HUES64 (cell line): ENCODE measurements at regions not wholly inside any gene's neighbourhood (a gene's known extent, or its start where the extent isn't known, plus 50 kb on each side); places are given as distances from the start of the nearest gene placed in this dataset.
"Not testable (repeated sequence)": the region's sequence is repeated elsewhere in the genome, so short reads cannot be mapped to it uniquely, and the experiment has no call there.

Experiments used
- H3K27ac ChIP-seq: 2 replicates; pipeline ENCODE4 v1.7.0; 2013; ENCODE audit warnings: low read depth, low read length, inconsistent platforms
- H3K27me3 ChIP-seq: 2 replicates; pipeline ENCODE4 v1.6.1; 2013; ENCODE audit warnings: mild to moderate bottlenecking, low read length; ENCODE audit not compliant: insufficient read depth
- H3K36me3 ChIP-seq: 2 replicates; pipeline ENCODE4 v1.6.1; 2013; ENCODE audit warnings: mild to moderate bottlenecking, low read length; ENCODE audit not compliant: insufficient read depth
- H3K4me1 ChIP-seq: 2 replicates; pipeline ENCODE4 v1.6.1; 2013; ENCODE audit warnings: mild to moderate bottlenecking, low read length, moderate library complexity; ENCODE audit not compliant: insufficient read depth
- H3K4me3 ChIP-seq: 2 replicates; pipeline ENCODE4 v1.5.1; 2013; ENCODE audit warnings: mild to moderate bottlenecking, low read length, moderate library complexity
- H3K9ac ChIP-seq: 2 replicates; pipeline ENCODE4 v1.6.1; 2013; ENCODE audit warnings: mild to moderate bottlenecking, low read depth, low read length
- H3K9me3 ChIP-seq: 2 replicates; pipeline ENCODE4 v1.6.1; 2013; ENCODE audit warnings: low read depth, low read length; ENCODE audit not compliant: insufficient read depth
- WGBS: fragments of 150-250, 120-280 bp; methylation state at CpG from one replicate; pipeline ENCODE4 v1.1.7; 2013; ENCODE audit warnings: missing lambda C conversion rate; 5-methylcytosine and 5-hydroxymethylcytosine counted together

DNA sequence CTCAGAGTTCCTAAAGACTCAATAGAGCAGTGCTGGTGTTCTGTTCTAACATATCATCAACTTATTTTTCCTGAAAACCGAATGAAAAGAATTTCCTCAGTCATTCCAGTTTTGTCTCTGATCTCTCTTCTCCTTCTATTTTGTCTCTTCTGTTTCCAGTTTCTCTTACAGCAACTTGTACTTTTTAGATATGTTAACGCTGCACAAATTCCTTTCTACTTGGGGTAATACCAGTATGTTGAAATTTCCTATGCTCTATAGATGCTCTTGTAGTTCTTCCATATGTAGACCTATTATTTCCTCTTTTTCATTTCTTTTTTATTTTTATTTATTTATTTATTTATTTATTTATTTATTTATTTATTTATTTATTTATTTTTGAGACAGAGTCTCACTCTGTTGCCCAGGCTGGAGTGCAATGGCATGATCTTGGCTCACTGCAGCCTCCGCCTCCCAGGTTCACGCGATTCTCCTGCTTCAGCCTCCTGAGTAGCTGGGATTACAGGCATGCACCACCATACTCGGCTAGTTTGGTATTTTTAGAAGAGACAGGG is 80.3 kb downstream of the LYZL2 start:
- H3K9ac ChIP-seq, H3K36me3 ChIP-seq, H3K27me3 ChIP-seq, H3K4me3 ChIP-seq, H3K9me3 ChIP-seq, H3K27ac ChIP-seq: not testable (repeated sequence)
- peaks cover 12% of the 10 kb centered on the region; the same call in 1 of the 2 replicates for H3K4me1 ChIP-seq
- WGBS = 97% methylated on average over 6 of the region's 6 CpGs

DNA sequence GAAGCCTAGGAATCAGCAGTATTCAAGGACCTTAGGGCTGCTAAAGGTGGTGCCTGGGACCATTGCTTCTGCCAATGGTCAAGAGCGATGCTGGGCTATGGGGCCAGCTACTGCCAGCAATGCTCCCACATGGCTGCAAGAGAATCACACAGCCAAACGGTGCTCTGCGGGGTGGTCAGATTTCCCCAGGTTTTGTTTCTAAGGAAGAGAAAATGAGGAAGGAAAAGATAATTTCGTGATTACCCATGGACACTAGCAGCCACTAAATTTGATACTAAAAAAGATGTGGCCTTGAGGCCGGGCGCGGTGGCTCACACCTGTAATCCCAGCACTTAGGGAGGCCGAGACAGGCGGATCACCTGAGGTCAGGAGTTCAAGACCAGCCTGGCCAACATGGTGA is 83.0 kb downstream of the LYZL2 start:
- 89% methylated on average over 9 of the region's 9 CpGs for WGBS
- Histone ChIP-seq H3K4me1 (peaks cover 8% of the 10 kb centered on the region; the same call in 1 of the 2 replicates), H3K36me3 (no peaks in the 10 kb centered on the region), H3K27me3 (no peaks in the 10 kb centered on the region), H3K4me3 (no peak overlapping the region), H3K27ac (no peak overlapping the region), H3K9me3 (no peaks in the 10 kb centered on the region), H3K9ac (no peak overlapping the region)

DNA sequence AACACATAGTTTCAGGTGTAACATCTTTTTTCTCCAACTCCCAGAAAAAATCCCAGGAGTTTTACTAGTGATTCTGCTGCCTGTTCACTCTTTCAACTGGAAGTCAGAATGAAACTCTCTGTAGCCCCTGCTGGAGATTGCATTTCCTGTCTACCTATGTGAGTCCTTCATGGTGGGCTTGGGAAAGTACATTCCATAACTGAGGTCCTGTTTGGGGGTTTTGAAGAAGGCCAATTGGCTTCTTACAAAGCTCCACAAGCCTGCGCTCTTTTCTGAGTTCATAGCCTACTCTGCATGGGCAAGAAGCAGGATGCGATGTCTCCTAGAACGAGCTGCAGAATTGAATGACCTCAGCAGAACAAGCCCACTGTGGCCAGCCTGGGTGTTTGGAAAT is 86.7 kb downstream of the LYZL2 start:
- WGBS = 97% methylated on average over 3 of the region's 3 CpGs
- Histone ChIP-seq H3K27me3 (no peaks in the 10 kb centered on the region), H3K4me1 (peaks cover 16% of the 10 kb centered on the region; the same call in 1 of the 2 replicates), H3K9me3 (no peaks in the 10 kb centered on the region), H3K9ac (no peak overlapping the region), H3K27ac (no peak overlapping the region), H3K4me3 (no peak overlapping the region), H3K36me3 (no peaks in the 10 kb centered on the region)

DNA sequence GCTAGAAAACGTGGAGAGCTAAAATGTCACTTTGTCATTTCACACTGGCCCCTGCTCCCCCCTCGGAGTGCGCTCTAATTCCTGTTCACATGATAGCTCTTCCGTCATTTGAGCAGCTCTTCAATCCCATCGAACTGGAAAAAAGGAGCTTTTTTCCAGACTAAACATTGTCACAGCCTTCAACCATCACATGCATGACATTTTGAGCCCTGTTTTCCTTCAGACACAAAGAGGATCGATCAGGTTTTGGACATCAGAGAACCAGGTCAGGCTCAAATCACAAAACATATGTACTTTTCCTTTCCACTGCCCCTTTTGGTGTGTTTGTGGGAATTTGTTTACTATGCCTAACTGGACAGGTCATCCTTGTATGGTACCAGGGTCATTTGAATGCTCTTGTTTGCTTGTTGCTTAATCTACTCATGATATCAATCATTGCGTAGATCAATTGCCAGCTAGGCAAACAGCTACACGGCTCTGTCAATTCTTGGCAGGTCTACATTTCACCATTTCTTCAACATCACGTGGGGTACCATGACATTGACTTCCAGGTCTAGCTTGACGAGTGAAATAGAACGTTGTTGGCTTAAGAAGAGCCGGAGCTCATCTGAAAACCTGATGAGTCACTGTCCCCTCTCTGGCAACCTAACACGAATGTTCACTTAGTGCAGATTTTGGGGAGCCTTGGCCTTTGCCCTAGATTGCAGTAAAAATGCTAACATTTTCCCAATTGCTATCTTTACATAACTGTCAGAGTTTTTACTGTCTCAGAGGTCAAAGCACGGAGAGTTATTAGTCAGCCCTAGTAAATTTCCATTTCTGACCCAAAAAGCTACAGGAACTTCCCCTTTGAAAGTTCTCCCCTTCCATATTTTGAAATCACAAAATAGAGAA is 87.3 kb downstream of the LYZL2 start:
- WGBS = 84% methylated on average over 14 of the region's 14 CpGs
- Histone ChIP-seq H3K4me1 (peaks cover 16% of the 10 kb centered on the region; the same call in 1 of the 2 replicates), H3K36me3 (no peaks in the 10 kb centered on the region), H3K27me3 (no peaks in the 10 kb centered on the region), H3K9me3 (no peaks in the 10 kb centered on the region), H3K9ac (no peak overlapping the region), H3K27ac (no peak overlapping the region), H3K4me3 (no peak overlapping the region)

DNA sequence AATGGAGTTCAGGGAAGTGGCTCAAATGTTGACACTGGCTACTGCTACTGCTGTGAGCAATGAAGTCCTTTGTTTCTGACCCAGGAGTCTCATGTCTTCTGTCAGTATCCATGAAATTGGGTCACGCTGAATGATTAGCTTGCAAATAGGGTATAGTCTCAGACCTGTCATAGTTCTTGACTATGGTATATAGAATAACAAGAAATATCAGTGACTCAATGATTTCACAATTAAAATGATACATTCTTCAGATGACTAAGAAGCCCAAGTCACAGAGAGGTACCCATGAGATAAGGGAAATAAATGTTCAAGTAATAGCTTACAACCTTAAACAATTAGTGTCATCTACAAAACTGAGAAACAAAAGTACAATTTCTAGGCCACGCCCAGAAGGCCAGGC is 89.3 kb downstream of the LYZL2 start:
- WGBS = 95% methylated on average over 2 of the region's 2 CpGs
- Histone ChIP-seq H3K4me1 (peaks cover 16% of the 10 kb centered on the region; the same call in 1 of the 2 replicates), H3K36me3 (no peaks in the 10 kb centered on the region), H3K27me3 (no peaks in the 10 kb centered on the region), H3K27ac (no peak overlapping the region), H3K9ac (no peak overlapping the region), H3K4me3 (no peak overlapping the region), H3K9me3 (no peaks in the 10 kb centered on the region)

DNA sequence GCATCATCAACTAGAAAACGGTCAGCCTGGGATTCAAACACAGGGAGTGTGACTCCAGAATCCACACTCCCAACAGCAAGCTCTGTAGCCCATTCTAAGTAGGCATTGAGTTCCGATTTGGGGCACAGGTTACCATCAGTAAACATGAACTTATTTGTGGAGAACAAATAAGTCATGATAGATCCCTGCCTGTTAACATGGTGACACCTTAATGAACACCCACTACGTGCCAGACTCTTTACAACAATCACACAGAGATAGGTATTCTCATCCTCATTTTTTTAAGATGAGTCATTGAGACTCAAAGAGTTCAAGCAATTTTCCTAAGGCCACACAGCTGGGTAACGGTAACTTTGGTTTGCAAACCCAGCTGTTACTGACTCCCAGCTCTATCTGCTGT is 91.5 kb downstream of the LYZL2 start:
- H3K9ac ChIP-seq = no peak overlapping the region
- no peak overlapping the region for H3K27ac ChIP-seq
- no peaks in the 10 kb centered on the region for H3K27me3 ChIP-seq
- 47% methylated on average over 4 of the region's 4 CpGs for WGBS
- no peaks in the 10 kb centered on the region for H3K9me3 ChIP-seq
- peaks cover 17% of the 10 kb centered on the region; the same call in 1 of the 2 replicates for H3K4me1 ChIP-seq
- no peak overlapping the region for H3K4me3 ChIP-seq
- no peaks in the 10 kb centered on the region for H3K36me3 ChIP-seq

DNA sequence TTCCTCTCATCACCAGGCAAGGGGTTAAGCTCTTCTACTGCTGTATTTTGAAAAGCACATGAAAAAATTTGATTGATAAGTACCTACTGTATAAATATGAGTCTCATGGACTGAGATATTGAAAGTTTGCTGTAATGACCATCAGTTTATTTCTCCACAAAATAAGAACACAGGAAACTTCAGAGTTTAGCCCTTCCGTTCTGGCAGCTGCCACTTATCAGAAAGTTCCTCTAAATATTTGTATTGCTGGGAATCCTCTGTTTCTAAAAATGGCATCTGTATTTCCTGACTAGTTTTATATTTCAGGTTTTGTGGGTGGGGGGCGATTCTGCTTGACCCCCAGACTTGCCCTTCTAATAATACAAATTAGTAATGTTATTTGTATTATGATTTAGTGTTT is 92.0 kb downstream of the LYZL2 start:
- Histone ChIP-seq H3K27me3 (no peaks in the 10 kb centered on the region), H3K9ac (no peak overlapping the region), H3K27ac (no peak overlapping the region), H3K9me3 (no peaks in the 10 kb centered on the region), H3K4me3 (no peak overlapping the region), H3K4me1 (peaks cover 15% of the 10 kb centered on the region; the same call in 1 of the 2 replicates), H3K36me3 (no peaks in the 10 kb centered on the region)
- WGBS = 83% methylated on average over 1 of the region's 2 CpGs

DNA sequence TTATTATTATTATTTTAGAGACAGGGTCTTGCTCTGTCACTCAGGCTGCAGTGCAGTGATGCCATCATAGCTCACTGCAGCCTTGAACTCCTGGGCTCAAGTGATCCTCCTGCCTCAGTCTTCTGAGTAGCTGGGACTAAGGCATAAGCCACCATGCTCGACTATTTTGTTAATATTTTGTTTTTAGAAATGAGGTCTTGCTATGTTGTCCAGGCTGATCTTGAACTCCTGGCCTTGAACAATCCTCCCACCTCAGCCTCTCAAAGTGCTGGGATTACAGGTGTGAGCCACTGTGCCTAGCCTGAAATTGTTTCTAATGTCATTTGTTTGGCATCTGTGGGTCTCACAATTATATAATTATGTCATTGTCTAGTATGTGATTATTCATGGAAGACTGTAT is 92.4 kb downstream of the LYZL2 start:
- 92% methylated on average over 1 of the region's 1 CpG for WGBS
- H3K4me3 ChIP-seq, H3K27ac ChIP-seq, H3K36me3 ChIP-seq, H3K9me3 ChIP-seq, H3K9ac ChIP-seq, H3K27me3 ChIP-seq: not testable (repeated sequence)
- H3K4me1 ChIP-seq = peaks cover 12% of the 10 kb centered on the region; the same call in 1 of the 2 replicates

DNA sequence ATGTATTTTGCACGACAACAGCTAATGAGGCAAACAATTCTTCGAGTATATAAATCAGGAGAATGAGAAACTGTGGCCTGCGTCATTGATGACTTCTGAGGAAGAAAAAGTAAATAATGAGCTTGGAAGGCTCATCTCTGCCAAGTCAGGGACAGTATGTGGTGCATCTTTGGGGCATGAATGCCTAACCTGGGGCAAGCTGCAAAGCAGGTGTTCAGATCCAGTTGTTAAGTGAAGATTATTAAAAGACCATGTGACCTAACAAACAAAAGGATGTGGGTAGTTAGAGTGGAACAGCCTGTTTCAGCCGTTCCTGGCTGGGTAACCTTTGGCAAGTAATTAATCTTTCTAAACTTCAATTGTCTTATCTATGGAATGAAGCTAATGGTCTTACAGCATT is 93.0 kb downstream of the LYZL2 start:
- peaks cover 12% of the 10 kb centered on the region; the same call in 1 of the 2 replicates for H3K4me1 ChIP-seq
- no peak overlapping the region for H3K4me3 ChIP-seq
- H3K27me3 ChIP-seq = no peaks in the 10 kb centered on the region
- 87% methylated on average over 4 of the region's 4 CpGs for WGBS
- no peaks in the 10 kb centered on the region for H3K9me3 ChIP-seq
- H3K9ac ChIP-seq = no peak overlapping the region
- H3K27ac ChIP-seq = no peak overlapping the region
- H3K36me3 ChIP-seq = no peaks in the 10 kb centered on the region

DNA sequence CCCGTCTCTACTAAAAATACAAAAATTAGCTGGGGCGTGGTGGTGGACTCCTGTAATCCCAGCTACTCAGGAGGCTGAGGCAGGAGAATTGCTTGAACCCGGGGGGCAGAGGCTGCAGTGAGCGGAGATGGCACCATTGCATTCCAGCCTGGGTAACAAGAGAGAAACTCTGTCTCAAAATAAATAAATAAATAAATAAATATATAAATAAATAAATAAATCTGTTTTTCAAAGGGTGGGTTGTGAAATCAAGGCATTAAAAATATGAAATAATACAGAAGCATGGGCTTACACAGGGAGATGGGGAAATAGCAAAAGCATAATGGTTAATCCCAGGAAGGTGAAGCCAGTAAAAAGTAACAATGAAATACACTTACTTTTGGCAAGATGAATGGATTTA is 93.9 kb downstream of the LYZL2 start:
- no peaks in the 10 kb centered on the region for H3K36me3 ChIP-seq
- no peak overlapping the region for H3K9ac ChIP-seq
- 95% methylated on average over 4 of the region's 4 CpGs for WGBS
- no peaks in the 10 kb centered on the region for H3K9me3 ChIP-seq
- no peak overlapping the region for H3K4me3 ChIP-seq
- H3K4me1 ChIP-seq = peaks cover 12% of the 10 kb centered on the region; the same call in 1 of the 2 replicates
- H3K27me3 ChIP-seq = no peaks in the 10 kb centered on the region
- no peak overlapping the region for H3K27ac ChIP-seq

DNA sequence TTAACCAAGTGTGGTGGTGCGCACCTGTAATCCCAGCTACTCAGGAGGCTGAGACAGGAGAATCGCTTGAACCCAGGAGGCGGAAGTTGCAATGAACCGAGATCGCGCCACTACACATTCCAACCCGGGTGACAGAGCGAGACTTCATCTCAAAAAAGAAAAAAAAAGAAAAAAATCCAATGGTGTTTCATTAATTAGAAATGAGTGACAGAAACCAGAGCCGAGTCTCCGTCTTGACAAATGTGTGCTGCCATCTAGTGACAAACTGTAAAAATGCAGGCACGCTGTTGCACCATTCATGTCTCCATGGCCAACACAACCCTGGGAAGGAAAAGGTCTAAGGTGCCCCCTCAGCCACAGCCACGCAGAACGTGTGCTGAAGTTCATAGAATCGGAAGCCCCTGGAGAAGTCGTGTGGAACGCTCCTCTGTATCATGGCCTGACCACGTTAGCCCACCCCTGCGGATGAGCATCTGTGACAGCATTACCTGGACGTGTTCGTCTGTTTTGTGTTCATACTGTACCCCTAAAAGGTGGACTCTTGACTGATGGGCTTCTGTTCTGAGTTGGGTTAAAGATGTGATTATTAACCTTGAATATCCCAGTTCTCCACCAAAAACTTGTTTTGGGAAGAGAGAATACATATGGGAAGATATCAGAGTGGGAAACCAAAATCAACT is 94.9 kb downstream of the LYZL2 start:
- peaks cover 12% of the 10 kb centered on the region; the same call in 1 of the 2 replicates for H3K4me1 ChIP-seq
- WGBS = 48% methylated on average over 20 of the region's 20 CpGs
- H3K36me3 ChIP-seq = no peaks in the 10 kb centered on the region
- H3K27ac ChIP-seq = no peak overlapping the region
- H3K27me3 ChIP-seq = no peaks in the 10 kb centered on the region
- H3K9me3 ChIP-seq = no peaks in the 10 kb centered on the region
- H3K9ac ChIP-seq = no peak overlapping the region
- no peak overlapping the region for H3K4me3 ChIP-seq
